GM12891 (cell line): ENCODE measurements at regions not wholly inside any gene's neighbourhood (a gene's known extent, or its start where the extent isn't known, plus 50 kb on each side); places are given as distances from the start of the nearest gene placed in this dataset.

Source experiments
- PAX5 ChIP-seq: IDR thresholded peaks from 2 replicates; pipeline ENCODE4 v1.6.1; 2011; ENCODE audit warnings: low read length, moderate library complexity, mild to moderate bottlenecking; ENCODE audit not compliant: insufficient read depth, severe bottlenecking
- POLR2A ChIP-seq: IDR thresholded peaks from 2 replicates; pipeline ENCODE4 v1.6.1; 2011; ENCODE audit warnings: low read depth, low read length, control low read depth
- POLR2AphosphoS5 ChIP-seq: IDR thresholded peaks from 2 replicates; pipeline ENCODE4 v1.6.1; 2011; ENCODE audit warnings: low read depth, low read length, control low read depth
- POU2F2 ChIP-seq: IDR thresholded peaks from 2 replicates; pipeline ENCODE4 v1.6.1; 2011; ENCODE audit warnings: low read depth, mild to moderate bottlenecking, control low read depth, low read length, moderate library complexity
- SPI1 ChIP-seq: IDR thresholded peaks from 2 replicates; pipeline ENCODE4 v1.6.1; 2011; ENCODE audit warnings: low read depth, low read length, control low read depth
- TAF1 ChIP-seq: IDR thresholded peaks from 2 replicates; pipeline ENCODE4 v1.6.1; 2011; ENCODE audit warnings: low read depth, low read length, control low read depth

GRCh38 chr9:31854187-31854586 lies 530.3 kb upstream of the ACO1 start:
- TF ChIP-seq POLR2A (no peak), SPI1 (no peak), POLR2AphosphoS5 (no peak), TAF1 (no peak), POU2F2 (no peak), PAX5 (no peak)
